COR-L47 (cell line): ENCODE measurements at regions not wholly inside any gene's neighbourhood (a gene's known extent, or its start where the extent isn't known, plus 50 kb on each side); places are given as distances from the start of the nearest gene placed in this dataset.

Experiments
- DNase-seq: peaks from one replicate; lab custom pipeline; 2025; lab: John Stamatoyannopoulos, UW

DNA sequence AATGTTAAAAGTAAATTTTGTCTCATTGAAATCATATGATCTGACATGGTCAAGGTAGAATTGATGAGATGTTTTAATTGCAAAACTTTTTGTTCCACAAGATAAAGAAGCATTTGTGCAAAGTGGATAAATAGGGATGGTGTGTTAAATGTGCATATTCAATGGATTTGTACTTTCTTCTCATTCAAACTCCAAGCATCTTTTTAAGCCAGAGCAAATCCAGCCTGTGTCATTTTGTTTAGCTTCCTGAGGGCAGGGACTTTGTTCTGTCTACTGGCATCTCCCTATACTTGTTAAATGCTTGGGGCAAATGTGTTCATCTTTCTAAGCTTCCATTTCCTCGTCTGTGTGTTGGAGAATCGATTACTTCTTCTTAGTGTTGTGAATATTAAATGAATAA, 200.3 kb downstream of the SLIT2 start:
- DNase-seq, result no peak

DNA sequence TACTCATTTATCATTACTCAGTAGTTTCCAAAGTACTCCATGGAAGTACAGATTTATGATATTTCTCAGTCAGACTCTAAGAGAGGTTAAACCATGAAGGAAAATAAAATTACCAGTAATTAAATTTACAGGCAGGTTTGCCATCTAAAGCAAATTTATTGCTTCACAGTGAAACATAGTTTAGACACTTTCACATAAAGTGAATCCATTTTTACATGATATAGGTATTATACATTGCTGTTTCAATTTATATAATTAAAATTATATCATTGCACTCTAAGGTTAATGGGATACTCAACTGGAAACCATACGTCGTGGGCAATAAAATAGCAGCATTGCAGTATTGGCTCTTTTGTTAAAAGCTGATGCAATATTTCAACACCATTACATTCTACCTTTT, 202.8 kb downstream of the SLIT2 start:
- no peak for DNase-seq

DNA sequence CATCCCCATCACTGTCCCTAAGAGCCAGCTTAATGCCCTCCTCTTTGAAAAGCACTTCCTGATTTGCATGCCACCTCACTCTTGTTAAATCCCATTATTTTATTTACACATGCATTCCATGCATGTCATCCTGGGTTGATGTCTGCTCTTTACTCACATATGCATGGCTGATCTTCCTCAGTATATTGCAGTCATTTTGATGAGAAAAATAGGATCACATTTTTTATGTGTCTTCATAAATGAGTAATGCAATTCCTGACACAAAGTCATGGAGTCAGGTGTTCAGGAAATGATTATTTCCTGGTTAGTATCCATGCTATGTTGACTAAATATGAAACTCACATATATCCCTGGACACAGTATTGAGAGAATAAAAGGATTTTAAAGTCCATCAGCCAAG, 204.7 kb downstream of the SLIT2 start:
- DNase-seq, result no peak

DNA sequence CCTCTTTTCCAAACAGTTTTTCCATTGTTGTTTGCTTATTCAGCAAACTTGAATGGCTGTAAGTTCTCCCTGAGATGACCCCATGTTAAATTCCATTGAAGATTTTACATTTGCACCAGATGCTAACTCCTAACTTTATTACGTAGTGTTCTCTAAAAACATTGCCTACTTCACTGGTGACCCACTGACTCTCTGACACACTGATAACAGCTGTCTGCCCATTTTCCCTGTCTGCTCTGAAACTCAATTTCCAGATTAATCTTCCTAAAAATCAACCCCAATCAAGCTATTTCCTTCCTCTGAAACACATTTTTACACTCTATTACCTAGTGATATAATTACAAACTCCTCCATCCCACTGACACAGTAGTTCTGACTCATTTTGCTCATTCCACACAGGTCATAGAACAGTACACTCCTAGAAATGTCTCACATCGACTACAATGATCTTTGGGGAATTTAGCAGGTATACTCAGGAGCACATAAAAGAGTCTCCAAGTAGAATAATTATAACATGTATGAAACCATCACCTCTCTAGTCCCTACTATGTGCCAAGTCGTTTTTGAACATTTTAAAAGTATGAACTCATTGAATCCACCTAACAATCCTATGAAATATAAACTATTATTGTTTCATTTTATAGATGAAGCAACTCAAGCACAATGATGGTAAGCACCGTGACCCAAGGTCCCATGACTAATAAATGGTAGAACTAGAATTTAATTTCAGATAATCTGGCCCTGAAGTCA, 210.9 kb downstream of the SLIT2 start:
- no peak for DNase-seq

DNA sequence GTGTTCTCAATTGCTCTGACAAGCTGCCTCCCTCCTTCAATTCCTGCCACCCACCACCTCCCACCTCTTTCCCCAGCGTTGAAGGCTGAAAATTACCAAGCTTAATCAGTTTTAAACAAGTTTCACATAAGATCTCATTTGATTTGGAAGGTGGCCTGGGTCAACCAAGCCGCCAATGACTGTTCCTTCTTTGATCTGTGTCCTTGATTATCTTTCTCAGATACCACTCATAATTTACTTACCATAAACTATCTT, 211.4 kb downstream of the SLIT2 start:
- no peak for DNase-seq

DNA sequence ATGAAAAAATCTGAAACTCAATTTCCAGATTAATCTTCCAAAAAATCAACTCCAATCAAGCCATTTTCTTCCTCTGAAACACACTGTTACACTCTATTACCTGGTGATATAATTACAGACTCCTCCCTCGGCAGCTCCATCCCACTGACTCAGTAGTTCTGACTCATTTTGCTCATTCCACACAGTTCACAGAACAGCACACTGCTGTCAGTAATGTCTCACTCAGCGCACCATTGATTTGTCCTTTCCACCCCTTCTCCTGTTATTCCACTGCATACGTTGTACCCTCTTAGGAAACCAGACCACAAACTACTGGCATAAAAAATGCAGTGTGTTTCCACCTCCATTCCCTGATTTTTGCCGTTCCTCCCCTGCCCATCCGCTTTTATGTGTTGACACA, 212.7 kb downstream of the SLIT2 start:
- no peak for DNase-seq

DNA sequence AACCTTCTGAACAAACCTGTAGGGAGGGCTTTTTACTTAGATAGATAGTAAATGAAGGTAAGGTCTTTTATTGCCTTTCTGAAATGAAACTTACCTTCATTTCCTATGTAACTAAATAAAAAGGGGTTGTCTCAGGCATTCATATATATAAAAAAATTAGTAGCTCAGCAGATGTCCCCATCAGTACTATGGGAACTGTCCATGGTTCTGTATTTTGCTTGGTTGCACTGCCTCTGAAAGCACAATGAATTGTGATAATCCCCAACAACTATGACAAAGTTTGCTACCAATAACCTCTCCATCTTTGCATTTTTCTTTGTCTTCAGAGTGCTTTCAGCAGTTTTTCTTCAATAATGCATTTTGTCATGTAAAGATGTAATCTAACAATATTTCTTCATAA, 222.4 kb downstream of the SLIT2 start:
- no peak for DNase-seq

DNA sequence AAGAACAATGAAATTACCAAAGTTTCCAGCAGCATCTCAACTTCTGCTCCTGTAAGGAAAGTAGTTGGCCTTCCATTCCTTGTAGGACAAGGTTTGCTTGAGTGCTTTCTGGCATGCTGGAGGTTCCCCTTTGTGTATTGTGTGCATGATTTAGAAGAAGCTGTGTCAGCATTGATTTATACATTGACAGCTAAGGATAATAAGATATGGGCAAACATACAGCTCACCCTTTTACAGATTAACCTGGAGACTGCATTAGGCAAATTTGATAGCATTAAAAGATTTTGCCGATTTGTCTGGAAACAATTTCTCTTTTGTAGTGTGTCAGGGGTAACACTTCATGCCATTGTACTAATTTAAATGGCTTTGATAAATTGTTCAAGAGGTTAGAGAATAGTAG, 221.8 kb upstream of the PACRGL start:
- DNase-seq, result no peak

DNA sequence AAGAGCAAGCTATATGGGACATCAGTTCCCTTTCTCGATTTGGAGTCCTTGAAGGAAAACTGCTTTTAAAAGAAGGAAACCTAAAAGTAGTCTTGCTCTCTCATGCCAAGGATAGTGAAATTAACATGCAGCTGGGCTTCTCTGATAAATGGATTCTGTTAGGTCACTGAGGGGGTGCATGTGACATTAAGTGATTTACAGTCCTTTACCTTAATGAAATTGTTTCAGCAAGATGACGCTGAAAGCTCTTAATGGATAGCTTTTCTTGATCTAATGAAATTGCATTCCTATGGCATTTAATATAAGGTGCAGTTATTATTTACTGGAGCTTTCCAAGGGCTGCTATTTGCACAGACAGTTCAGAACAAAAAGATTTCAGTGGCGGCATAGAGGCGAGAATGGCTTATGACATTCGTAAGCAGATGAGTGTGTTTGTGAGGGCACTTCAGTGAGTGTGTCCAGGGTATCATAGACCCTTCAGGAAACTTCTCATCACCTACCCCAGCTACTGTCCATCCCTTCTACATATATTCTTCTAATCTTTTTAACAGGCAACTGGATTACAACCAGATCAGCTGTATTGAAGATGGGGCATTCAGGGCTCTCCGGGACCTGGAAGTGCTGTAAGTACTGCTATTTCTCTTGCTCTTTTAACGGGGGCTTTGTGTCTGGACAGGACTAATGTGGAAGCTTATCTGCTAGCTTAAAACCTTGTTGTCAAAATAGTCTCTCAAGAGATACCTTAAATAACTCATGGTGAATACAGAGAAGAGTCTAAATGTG, 219.9 kb upstream of the PACRGL start:
- no peak for DNase-seq

DNA sequence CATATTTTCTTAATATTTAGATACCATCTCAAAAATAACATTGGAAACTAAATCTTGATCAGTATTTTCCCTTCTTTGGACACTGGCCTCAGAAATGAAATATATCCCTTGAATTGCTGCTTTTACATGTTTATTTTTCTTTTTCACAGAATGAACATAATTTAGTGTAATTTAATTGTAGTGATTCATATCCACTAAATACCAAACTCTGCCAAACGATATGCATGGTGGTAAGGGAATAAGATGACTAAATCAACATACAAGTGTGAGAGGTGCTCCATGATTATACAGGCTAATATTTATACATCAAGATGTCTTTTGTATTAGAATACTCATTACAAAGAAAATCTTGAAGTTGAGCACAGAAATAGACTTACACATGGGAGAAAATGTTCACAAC, 216.8 kb upstream of the PACRGL start:
- no peak for DNase-seq

DNA sequence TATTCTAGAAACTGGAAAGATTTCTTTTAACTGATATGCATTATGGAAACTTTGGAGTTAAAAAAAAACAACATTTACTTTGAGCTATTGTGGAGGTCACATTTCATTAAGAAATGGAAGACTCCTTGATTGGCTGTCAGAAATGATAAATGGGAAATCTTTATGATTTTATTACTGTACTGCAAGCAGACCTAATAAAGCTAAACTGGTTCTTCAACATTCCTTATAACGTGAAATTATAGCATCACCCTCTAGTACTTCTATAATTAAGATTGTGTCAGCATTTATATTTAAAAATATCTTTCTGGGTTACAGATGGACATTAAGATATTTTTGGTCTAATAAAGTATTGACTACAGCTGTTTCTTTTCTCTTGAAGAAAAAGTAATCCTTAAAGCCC, 213.8 kb upstream of the PACRGL start:
- no peak for DNase-seq

DNA sequence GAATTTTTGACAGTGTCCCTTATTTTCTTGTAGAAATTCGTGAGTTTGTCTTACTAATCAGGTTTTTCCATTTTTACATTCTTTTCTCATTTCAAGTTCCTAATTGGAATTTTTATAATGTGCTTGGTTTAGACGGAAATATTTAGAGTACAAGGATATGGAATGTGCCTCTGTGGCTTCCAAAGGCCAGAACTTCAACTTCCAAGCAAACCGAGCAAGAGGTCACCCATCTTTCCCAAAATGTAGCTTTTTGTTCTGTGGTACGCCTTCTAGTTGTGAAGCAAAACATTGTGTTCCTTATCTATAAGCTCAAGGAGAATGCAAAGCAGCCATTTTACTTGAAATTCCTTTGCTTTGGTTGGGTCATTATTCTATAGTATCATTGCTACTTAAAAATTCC, 212.8 kb upstream of the PACRGL start:
- no peak for DNase-seq

DNA sequence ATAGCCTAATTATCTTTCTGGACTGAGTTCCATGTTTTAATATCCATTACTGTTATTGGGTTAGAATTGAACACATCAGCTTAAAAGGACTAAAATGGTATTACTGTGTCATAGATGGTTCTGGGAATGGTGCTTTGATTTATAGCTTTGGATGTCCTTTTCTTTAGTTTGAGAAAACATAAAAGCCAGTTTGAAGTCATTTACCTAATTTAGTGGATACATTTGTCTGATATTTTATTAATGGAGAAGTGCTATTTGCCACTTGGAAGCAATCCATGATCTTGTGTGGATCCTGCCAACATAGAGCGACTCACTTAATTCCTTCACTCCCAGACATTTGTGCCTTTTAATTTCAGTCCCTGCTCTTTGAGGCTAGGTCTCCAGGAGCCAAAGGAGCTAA, 212.4 kb upstream of the PACRGL start:
- DNase-seq, result no peak

DNA sequence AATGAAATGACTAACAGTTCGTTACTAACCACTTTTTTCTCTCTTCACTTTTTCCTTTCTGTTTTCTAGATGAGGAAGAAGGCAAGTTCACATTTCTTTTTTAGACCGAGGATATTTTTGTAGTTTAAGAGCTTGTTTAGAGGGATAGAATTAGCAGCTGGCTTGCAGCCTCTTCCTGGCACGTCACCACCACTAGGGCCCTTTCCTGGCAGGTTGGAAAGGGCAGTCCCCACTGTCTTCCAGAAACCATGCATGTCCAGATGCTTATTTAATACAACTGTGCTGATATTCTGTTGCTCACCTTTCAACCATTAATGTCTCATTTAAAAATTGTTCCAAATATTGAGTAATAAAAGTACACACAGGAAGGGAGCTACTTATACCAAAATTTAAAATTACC, 209.5 kb upstream of the PACRGL start:
- DNase-seq, result no peak

DNA sequence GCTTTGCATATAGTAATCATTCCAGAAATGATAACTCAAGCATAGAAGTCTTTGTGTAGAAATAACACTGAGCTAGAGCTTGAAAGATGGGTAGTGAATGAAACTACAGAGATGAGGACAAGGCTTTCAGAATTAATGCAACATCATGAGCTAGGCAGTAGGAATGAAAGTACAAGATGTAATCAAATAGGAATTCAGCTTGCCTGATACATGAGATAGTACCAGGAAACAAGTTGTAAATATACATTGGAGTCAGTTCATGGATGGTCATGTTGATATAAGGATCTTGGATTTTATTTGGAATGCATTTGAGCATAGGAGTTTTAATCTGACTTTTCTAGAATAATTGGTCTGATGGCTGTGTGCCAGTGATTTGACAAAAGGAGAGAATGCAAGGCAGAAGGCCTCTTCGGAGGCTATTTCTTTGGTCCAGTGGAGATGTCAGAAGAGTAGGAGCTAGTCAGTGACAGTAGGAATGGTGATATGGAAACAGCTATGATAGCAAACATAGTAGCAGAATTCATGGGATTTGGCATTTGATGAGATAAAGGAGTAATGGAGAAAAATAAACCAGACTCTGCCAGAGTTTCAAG, 206.4 kb upstream of the PACRGL start:
- DNase-seq, result no peak

DNA sequence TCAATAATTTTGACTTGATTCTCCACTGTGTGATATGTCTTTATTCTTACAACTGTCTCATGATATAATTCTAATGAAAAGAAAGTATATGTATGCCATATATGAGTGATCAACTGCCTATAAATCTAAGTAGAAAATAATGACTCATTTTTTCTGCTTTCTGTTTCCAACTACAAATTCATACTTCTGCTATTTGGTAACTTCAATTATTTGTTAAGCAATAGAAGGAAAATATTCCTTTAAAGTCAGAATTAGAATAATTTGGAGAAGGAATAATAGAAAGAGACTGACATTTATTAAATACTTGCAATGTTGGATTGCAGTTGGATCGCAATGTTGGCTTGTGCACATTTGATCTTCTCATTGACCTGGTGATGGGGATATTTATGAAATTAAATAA, 204.2 kb upstream of the PACRGL start:
- DNase-seq, result no peak

DNA sequence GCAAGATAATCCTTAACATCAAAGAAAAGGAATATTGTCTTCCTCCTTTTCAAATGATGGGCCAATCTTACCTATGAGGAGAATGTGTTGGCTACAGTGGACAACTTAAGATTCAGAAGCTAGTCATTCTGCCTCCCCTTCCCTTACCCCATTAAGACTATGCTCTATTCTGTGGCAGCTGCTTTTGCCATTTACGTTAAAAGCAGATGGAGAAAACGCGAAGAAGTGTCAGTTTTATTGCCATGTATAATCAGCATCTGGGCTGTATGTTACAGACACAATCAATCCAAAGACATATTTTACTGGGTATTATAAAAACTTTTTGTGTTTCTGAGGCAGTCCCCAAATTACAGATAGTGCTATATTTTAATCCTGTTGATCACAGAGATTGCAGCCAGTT, 196.1 kb upstream of the PACRGL start:
- no peak for DNase-seq

DNA sequence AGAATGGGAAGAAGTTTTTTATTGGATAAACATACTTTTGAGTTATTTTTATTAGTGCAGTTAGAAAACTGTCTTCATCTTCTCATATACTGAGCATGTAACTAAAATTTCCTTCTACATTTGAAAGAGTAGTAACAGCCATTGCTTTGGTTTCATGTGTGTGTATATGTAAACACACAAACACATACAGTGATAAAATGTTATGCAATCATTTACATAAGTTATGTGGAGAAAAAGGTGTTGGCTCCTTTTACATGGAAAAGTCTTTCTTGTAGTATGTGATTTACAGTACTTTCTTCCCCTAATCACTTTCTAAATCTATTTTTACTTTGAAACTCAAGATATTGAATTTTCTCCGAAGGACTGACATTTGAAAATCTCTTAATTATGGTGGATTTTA, 194.3 kb upstream of the PACRGL start:
- no peak for DNase-seq

DNA sequence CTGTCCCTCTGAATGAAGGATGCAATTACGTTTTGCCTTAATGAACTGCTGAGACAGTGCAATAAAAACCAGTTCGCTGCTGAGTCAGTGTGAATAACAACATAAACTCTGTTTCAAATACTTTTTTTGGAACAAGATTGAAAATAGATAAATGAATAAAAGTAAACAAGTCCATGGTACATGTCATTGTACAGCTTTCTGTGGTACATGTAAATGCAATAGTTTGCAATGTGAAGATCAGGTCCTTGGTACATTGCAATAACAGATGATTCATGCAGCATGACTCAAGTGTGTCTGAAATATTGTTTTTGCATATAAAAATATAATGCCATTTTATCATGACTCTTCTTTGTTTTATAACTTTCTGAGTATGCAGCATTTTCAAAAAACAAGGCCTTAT, 193.4 kb upstream of the PACRGL start:
- no peak for DNase-seq

DNA sequence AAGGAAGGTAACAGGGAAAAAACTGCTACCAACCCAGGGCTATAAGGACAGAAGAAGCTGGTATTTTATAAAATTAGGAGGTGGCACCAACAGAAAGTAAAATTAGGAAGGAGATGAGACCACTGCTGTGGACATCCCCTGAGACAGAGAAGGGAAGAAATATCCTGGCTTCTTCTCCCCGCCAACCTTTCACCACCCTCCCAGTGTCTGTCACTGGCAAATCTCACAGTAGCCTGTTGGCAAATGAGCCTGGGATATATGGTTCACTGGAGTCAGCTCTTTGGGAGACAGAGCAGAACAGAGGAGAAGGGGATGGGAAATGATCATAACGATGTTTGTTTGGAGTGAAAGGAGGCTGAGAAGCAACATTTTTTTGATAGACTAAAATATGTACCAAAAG, 190.9 kb upstream of the PACRGL start:
- DNase-seq, result no peak

DNA sequence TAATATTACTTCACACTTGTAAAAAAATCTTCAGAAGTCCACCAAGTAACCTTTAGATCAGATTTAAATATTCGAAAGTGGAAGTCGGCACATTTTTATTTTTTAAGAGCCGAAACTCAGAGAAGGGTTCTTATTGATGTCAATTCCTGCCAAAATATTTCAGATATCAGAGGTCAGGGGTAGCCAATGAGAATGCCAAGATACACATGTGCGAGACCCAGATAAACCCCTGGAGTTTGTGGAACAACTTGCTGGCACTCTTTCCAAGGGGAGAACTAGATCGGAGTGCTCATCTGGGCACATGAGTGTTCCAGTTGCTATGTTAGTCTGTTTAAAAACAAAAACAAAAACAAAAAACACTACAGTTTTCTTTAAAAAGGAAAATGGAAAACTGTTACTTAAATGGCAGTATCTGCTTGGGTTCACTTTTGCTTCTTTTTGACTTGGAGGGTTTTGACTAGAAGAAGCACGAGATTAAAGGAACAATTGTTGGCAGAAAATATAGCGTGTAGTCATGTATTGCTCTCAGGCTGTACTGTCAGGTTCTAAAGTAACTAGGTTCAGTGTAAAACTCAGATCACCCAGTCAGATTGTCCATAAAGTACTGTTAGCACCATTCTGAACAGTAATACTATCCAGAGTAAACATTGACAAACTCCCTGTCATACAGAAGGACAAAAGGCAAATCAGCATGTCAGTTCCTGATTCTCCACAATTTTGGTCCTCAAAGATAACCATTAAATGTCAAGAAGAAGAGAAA, 188.0 kb upstream of the PACRGL start:
- peak; percentile 49 for DNase-seq

DNA sequence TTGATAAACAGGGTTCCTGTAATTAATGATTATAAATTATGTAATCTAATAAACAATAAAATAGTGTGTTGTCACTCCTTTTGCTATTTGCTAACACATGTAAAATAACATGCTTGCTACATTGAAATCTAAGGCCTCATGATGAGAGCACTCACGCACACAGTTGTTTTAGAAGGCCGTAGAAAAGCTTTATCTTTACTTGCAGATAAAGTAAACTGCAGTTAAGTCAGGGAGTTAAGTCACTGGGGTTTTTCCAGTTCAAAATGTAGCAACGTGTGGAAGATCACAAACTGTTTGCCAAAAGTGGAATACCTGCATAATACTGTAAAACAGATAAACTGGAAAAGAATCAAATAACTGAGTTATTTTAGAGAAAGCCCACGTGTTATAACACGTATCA, 187.3 kb upstream of the PACRGL start:
- DNase-seq, result no peak

DNA sequence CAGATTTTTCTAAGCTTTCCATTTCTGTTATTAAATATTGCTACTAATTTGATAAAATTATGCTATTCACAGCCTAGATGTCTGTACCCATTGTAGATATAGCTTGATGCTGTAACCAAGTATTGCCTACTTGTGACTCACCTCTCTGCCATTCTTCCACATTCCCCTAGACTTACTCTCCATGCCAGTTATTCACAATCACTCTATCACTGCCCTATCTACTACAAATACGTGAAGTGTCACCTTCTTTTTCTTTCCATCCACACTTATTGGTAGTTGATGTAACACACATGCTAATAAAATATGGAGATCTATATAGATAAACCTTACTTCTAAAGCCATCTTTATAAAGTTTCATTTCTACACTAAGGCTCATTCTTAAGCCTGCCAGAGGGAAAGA, 179.4 kb upstream of the PACRGL start:
- no peak for DNase-seq
